ENCODE measurements at regions not wholly inside any gene's neighbourhood (a gene's known extent, or its start where the extent isn't known, plus 50 kb on each side); places are given as distances from the start of the nearest gene placed in this dataset.

- Histone ChIP-seq H3K4me3 (ENCODE audit: low read depth, low read length) (no peak overlapping the region), H3K79me2 (no peaks in the 10 kb centered on the region), H3K9ac (no peak overlapping the region), H3K27me3 (ENCODE audit: control insufficient read depth, insufficient read depth, low read length) (no peaks in the 10 kb centered on the region), H3K4me2 (ENCODE audit: low read length) (no peak overlapping the region), H3K27ac (no peak overlapping the region), H3K36me3 (ENCODE audit: control insufficient read depth, insufficient read depth, low read length) (no peaks in the 10 kb centered on the region), H3K4me1 (peaks cover 8% of the 10 kb centered on the region), H3K9me3 (ENCODE audit: control insufficient read depth, low read length) (no peaks in the 10 kb centered on the region), H2AFZ (no peak overlapping the region)
- TF ChIP-seq CTCF (IDR thresholded peaks at IDR 0.05): no peak
Observed at GRCh38 chr15:70436428-70436827, 326.9 kb downstream of the UACA start.

GRCh38 chr15:70435872-70436271 lies 327.5 kb downstream of the UACA start:
- Histone ChIP-seq H3K27me3 (ENCODE audit: control insufficient read depth, insufficient read depth, low read length) (no peaks in the 10 kb centered on the region), H3K36me3 (ENCODE audit: control insufficient read depth, insufficient read depth, low read length) (no peaks in the 10 kb centered on the region), H2AFZ (no peak overlapping the region), H3K9me3 (ENCODE audit: control insufficient read depth, low read length) (no peaks in the 10 kb centered on the region), H3K27ac (no peak overlapping the region), H3K79me2 (no peaks in the 10 kb centered on the region), H3K4me1 (peaks cover 8% of the 10 kb centered on the region), H3K9ac (no peak overlapping the region), H3K4me3 (ENCODE audit: low read depth, low read length) (no peak overlapping the region), H3K4me2 (ENCODE audit: low read length) (no peak overlapping the region)
- no peak for TF ChIP-seq CTCF (IDR thresholded peaks at IDR 0.05)

GRCh38 chr15:70435369-70435768 lies 328.0 kb downstream of the UACA start:
- no peaks in the 10 kb centered on the region for H3K36me3 ChIP-seq (ENCODE audit: control insufficient read depth, insufficient read depth, low read length)
- no peaks in the 10 kb centered on the region for H3K27me3 ChIP-seq (ENCODE audit: control insufficient read depth, insufficient read depth, low read length)
- H3K4me3 ChIP-seq (ENCODE audit: low read depth, low read length): no peak overlapping the region
- H3K27ac ChIP-seq: no peak overlapping the region
- H3K4me1 ChIP-seq: peaks cover 5% of the 10 kb centered on the region
- TF ChIP-seq CTCF (IDR thresholded peaks at IDR 0.05): no peak
- H3K9ac ChIP-seq: no peak overlapping the region
- no peak overlapping the region for H3K4me2 ChIP-seq (ENCODE audit: low read length)
- H3K9me3 ChIP-seq (ENCODE audit: control insufficient read depth, low read length): no peaks in the 10 kb centered on the region
- no peaks in the 10 kb centered on the region for H3K79me2 ChIP-seq
- no peak overlapping the region for H2AFZ ChIP-seq

GRCh38 chr15:70433586-70434324 lies 329.6 kb downstream of the UACA start:
- no peaks in the 10 kb centered on the region for H3K36me3 ChIP-seq (ENCODE audit: control insufficient read depth, insufficient read depth, low read length)
- H3K79me2 ChIP-seq: no peaks in the 10 kb centered on the region
- H2AFZ ChIP-seq: no peak overlapping the region
- H3K4me2 ChIP-seq (ENCODE audit: low read length): no peak overlapping the region
- H3K9me3 ChIP-seq (ENCODE audit: control insufficient read depth, low read length): no peaks in the 10 kb centered on the region
- no peak for TF ChIP-seq CTCF (IDR thresholded peaks at IDR 0.05)
- no peaks in the 10 kb centered on the region for H3K27me3 ChIP-seq (ENCODE audit: control insufficient read depth, insufficient read depth, low read length)
- no peak overlapping the region for H3K4me3 ChIP-seq (ENCODE audit: low read depth, low read length)
- H3K9ac ChIP-seq: no peak overlapping the region
- H3K4me1 ChIP-seq: no peaks in the 10 kb centered on the region
- H3K27ac ChIP-seq: no peak overlapping the region

GRCh38 chr15:70432924-70433495 lies 330.3 kb downstream of the UACA start:
- Histone ChIP-seq H3K27ac (no peak overlapping the region), H3K36me3 (ENCODE audit: control insufficient read depth, insufficient read depth, low read length) (no peaks in the 10 kb centered on the region), H3K4me1 (no peaks in the 10 kb centered on the region), H3K27me3 (ENCODE audit: control insufficient read depth, insufficient read depth, low read length) (no peaks in the 10 kb centered on the region), H3K4me2 (ENCODE audit: low read length) (no peak overlapping the region), H3K79me2 (no peaks in the 10 kb centered on the region), H3K9me3 (ENCODE audit: control insufficient read depth, low read length) (no peaks in the 10 kb centered on the region), H3K4me3 (ENCODE audit: low read depth, low read length) (no peak overlapping the region), H2AFZ (no peak overlapping the region), H3K9ac (no peak overlapping the region)
- no peak for TF ChIP-seq CTCF (IDR thresholded peaks at IDR 0.05)

Measured in parathyroid adenoma (tissue), 2 donors.